SW 1271 (cell line): ENCODE measurements at regions not wholly inside any gene's neighbourhood (a gene's known extent, or its start where the extent isn't known, plus 50 kb on each side); places are given as distances from the start of the nearest gene placed in this dataset.
"Not testable (repeated sequence)": the region's sequence is repeated elsewhere in the genome, so short reads cannot be mapped to it uniquely, and the experiment has no call there.

Source experiments
- DNase-seq, 2 experiments: peaks; one replicate each; lab custom pipeline; 2025; lab: John Stamatoyannopoulos, UW

DNA sequence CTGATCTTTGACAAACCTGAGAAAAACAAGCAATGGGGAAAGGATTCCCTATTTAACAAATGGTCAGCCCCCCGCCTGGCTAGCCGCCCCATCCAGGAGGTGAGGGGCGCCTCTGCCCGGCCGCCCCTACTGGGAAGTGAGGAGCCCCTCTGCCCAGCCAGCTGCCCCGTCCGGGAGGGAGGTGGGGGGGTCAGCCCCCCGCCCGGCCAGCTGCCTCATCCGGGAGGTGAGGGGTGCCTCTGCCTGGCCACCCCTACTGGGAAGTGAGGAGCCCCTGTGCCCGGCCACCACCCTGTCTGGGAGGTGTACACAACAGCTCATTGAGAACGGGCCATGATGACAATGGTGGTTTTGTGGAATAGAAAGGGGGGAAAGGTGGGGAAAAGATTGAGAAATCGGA is 717.1 kb downstream of the COL12A1 start:
- DNase-seq = not testable (repeated sequence)

- no peak for DNase-seq
Observed at GRCh38 chr6:74482180-74482579, 723.7 kb downstream of the COL12A1 start.

DNA sequence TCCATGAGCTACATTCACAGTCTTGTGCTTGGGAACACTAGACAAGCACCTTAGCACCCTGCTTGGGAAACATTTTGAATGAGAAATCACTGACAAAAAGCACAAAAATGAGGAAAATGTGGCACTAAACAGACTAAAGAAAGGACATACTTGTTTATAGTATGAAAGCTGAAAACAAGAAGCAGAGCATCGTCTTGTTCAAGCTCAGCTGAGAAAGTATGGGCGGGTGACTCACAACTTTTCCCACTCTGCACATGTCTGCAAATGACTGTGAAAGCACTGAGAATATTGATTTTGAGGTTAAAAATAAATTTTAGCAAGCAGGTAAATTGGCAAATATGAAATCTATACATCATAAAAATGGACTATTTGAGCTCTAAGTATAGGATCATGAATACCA is 725.3 kb downstream of the COL12A1 start:
- no peak for DNase-seq

DNA sequence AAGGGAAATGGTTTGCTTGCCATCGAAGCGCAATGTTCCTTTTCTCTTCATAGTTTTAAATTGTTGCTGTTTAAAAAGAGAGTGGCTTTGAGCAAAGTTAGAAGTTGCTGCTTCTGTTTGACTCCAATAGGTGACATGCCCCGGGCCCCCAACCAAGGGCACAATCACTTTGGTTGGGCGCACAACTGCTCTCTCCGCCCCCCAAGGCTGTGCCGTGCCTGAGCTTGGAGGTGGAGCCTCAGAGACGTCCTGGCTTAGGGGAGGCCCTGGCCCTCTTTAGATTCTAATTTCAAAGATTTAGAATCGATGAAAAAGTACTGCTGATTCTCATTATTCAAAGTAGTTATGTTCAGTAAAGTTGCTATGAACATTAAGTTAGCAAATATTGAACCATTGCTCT is 725.9 kb downstream of the COL12A1 start:
- DNase-seq = no peak

DNA sequence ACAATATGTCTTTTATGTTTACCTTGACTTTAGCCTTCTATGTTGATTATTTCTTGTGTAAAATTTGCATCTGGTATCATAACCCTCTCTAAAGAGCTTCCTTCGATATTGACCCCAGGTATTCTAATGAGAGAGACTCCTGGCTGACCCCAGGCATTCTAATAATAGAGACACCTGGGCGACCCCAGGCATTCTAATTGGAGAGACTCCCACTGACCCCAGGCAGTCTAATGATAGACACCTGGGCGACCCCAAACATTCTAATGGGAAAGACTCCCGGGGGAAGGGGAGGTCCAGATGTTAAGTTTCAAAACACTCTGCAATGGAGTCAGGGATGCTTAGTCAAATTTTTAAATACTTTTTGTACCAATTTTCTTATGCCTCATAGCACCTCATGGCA is 726.4 kb downstream of the COL12A1 start:
- no peak for DNase-seq

- DNase-seq = not testable (repeated sequence)
Observed at GRCh38 chr6:74474046-74474445, 731.8 kb downstream of the COL12A1 start.

DNA sequence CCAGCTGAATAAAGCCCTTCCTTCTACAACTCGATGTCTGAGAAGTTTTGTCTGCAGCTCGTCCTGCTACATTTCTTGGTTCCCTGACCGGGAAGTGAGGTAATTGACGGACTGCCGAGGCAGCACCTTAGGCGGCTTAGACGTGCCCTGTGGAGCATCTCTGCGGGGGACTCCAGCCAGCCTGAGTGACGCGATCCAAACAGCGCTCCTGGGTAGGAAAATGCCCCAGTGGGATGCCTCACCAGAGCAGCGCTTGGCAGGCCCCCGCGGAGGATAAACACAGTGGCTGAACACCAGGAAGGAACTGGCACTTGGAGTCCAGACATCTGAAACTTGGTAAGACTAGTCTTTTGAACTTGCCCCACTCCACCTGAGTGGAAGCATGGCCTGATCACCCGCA is 737.3 kb downstream of the COL12A1 start:
- DNase-seq = not testable (repeated sequence)

- no peak for DNase-seq
Observed at GRCh38 chr6:74467533-74468215, 738.2 kb downstream of the COL12A1 start.

DNA sequence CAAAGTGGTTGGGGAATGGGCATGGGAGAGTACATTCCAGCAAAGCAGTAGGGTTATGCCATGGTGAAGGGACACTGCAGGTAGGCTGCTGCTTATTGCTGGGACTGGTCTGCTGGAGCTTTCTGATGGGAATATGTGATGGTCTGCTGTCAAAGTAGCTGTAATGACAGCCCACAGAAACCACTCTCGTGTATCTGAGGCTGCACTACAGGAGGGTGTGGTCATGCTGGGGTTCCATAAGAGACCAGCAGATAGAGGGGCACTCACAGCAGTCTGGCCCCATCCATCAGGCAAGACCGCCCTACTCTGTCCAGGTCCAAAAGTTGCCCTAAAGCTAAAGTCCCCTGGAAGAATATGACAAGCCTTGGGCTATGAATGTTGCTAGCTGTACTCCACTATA is 739.3 kb downstream of the COL12A1 start:
- no peak for DNase-seq

DNA sequence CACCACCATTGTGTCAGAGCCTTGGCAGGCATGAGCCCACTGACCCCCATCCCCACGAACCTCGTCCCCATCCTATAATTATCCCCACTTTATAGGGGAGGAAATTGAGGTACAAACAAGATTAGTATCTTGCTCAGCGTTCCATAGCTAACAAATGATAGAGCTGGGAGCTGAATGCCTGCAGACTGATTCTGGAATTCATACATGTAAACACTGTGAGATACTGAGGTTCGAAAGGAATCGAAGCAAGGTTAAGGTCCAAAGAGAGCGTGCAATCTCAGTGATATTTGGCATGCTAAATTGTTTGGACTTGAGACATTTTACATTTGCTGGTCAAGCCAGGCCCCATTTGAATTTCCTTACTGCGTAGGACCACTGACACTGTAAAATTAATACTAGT is 746.6 kb downstream of the COL12A1 start:
- DNase-seq = no peak

DNA sequence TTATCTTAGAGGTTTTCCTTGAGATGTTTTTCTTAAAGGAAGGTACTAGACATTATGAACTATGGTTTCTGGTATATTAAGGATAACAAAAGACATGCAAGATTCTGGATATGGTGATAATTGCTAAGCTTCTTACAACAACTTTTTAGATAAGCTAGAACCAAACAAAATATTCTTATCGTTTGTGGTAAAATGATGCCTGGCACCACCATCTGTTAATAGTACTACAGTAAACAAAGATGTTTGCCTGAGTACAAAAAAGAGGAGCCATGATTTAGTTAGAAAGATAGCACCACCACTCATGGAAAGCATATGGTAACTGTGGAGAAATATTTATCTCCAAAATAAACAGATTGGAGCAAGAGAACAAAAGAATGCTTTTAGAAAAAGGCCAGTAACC is 747.3 kb downstream of the COL12A1 start:
- DNase-seq = no peak

DNA sequence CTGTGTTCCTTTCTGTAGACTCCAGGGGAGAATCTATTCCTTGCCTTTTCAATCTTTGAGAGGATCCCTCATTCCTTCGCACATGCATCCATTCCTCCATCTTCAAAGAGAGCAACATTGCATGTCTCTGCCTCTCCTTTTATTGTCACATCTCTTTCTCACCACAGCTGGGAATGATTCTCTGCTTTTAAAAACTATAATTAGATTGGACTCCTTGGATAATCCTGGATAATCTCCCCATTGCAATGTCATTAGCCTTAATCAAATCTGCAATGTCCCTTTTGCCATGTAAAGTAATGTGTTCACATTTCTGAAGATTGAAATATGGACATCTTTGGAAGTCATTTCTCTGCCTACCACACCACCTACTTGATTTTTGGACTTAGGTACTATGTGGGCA is 750.1 kb downstream of the COL12A1 start:
- no peak for DNase-seq

- DNase-seq = no peak
Observed at GRCh38 chr6:74451953-74452352, 753.9 kb downstream of the COL12A1 start.

DNA sequence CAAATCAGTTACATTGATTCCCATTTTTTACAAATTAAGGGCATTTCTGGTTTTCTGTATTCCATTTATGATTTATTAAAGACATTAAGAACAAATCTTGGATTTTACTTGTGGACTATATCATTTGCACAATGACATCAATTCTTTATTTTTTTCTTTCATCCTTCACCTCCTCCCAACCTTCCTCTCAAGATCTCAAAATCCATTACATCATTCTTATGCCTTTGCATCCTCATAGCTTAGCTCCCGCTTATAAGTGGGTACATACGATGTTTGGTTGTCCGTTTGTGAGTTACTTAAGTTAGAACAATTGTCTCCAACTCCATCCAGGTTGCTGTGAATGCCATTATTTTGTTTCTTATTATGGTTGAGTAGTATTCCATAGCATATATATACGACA is 752.8 kb downstream of the CD109 start:
- DNase-seq = no peak

- no peak for DNase-seq
Observed at GRCh38 chr6:74447013-74447412, 751.0 kb downstream of the CD109 start.

GRCh38 chr6:74439123-74439811 is 743.3 kb downstream of the CD109 start:
- DNase-seq = no peak

GRCh38 chr6:74438395-74438794 is 742.4 kb downstream of the CD109 start:
- not testable (repeated sequence) for DNase-seq

DNA sequence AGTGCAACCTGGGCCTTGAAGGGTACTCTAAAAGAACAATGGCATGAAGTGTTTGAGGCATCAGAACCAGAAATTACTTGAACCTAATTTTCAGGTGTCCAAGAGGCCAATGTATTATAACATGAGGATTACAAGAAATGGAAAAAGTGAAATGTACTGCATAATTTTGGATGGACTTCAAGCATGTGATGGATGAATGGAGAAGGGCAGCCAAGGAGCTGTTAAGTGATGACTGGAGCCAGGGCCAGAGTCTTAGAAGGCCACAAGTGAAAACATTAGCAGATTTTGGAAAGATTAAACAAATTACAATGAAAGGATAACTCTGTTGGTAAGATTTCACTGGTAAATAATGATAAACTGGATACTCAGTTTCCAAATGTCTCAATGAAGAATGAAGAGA is 738.2 kb downstream of the CD109 start:
- no peak for DNase-seq

GRCh38 chr6:74431873-74432580 is 736.0 kb downstream of the CD109 start:
- DNase-seq = no peak

- DNase-seq = no peak
Observed at GRCh38 chr6:74420221-74420620, 724.2 kb downstream of the CD109 start.

DNA sequence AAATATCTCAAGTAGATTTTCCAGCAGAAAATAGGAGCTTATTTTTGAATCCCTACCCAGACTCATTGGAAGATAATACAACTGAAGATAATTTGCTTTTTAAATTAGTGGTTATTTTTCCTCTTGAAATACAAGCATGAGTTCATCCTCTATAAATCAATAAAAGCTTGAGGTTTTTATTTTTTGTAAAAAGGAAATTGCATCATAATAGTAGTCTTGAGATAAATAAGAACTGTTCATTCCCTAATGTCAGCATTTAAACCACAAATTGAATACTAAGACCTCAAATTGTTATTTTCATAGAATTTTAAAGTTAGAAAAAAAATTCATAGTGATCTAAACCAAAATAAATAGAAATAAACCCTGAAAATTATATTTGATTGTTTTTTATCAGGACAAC is 719.1 kb downstream of the CD109 start:
- no peak for DNase-seq

GRCh38 chr6:74410630-74411029 is 714.6 kb downstream of the CD109 start:
- DNase-seq = no peak

GRCh38 chr6:74409447-74409846 is 713.4 kb downstream of the CD109 start:
- peak in 1 of 2 experiments; percentile 44 for DNase-seq
